LNCAP (cell line): ENCODE measurements at regions not wholly inside any gene's neighbourhood (a gene's known extent, or its start where the extent isn't known, plus 50 kb on each side); places are given as distances from the start of the nearest gene placed in this dataset.

Source experiments
- CTCF ChIP-seq: fragments of 450-650 bp; IDR thresholded peaks from 2 replicates; pipeline ENCODE4 v1.5.1; 2017; ENCODE audit warnings: mild to moderate bottlenecking

- TF ChIP-seq CTCF = no peak
These were observed 1207.5 kb upstream of the GOT2 start for GRCh38 chr16:59941594-59941993.

- TF ChIP-seq CTCF = no peak
These were observed 1185.9 kb upstream of the GOT2 start for GRCh38 chr16:59920054-59920453.

- no peak for TF ChIP-seq CTCF
These were observed 1179.5 kb upstream of the GOT2 start for GRCh38 chr16:59913666-59914065.

- no peak for TF ChIP-seq CTCF
These were observed 1175.1 kb upstream of the GOT2 start for GRCh38 chr16:59909262-59909661.

GRCh38 chr16:59907611-59908010 is 1173.5 kb upstream of the GOT2 start:
- TF ChIP-seq CTCF = no peak

GRCh38 chr16:59905606-59906005 is 1171.5 kb upstream of the GOT2 start:
- no peak for TF ChIP-seq CTCF

GRCh38 chr16:59905131-59905530 is 1171.0 kb upstream of the GOT2 start:
- no peak for TF ChIP-seq CTCF

- no peak for TF ChIP-seq CTCF
These were observed 1165.8 kb upstream of the GOT2 start for GRCh38 chr16:59899940-59900339.
